ENCODE measurements at regions not wholly inside any gene's neighbourhood (a gene's known extent, or its start where the extent isn't known, plus 50 kb on each side); places are given as distances from the start of the nearest gene placed in this dataset.

GRCh38 chr7:12094365-12094921 is 116.7 kb upstream of the TMEM106B start:
- TF ChIP-seq CTCF (IDR thresholded peaks at IDR 0.05), result no peak
- H3K4me1 Mint-ChIP-seq (ENCODE audit: unreplicated experiment), result no peaks in the 10 kb centered on the region
- H3K36me3 Mint-ChIP-seq (ENCODE audit: unreplicated experiment), result no peaks in the 10 kb centered on the region
- H3K4me3 Mint-ChIP-seq (ENCODE audit: unreplicated experiment), result no peak overlapping the region
- H3K27me3 Mint-ChIP-seq (ENCODE audit: unreplicated experiment), result peaks cover 7% of the 10 kb centered on the region
- no peak for DNase-seq (ENCODE audit: extremely low spot score, unreplicated experiment)
- H3K27ac Mint-ChIP-seq (ENCODE audit: unreplicated experiment), result no peak overlapping the region
- H3K9me3 Mint-ChIP-seq (ENCODE audit: unreplicated experiment), result no peaks in the 10 kb centered on the region

GRCh38 chr7:12102126-12102525 is 109.0 kb upstream of the TMEM106B start:
- Mint-ChIP-seq H3K27ac (ENCODE audit: unreplicated experiment) (no peak overlapping the region), H3K9me3 (ENCODE audit: unreplicated experiment) (peaks cover 10% of the 10 kb centered on the region), H3K4me3 (ENCODE audit: unreplicated experiment) (no peak overlapping the region), H3K4me1 (ENCODE audit: unreplicated experiment) (no peaks in the 10 kb centered on the region), H3K36me3 (ENCODE audit: unreplicated experiment) (no peaks in the 10 kb centered on the region), H3K27me3 (ENCODE audit: unreplicated experiment) (no peaks in the 10 kb centered on the region)
- DNase-seq (ENCODE audit: extremely low spot score, unreplicated experiment), result no peak
- TF ChIP-seq CTCF (IDR thresholded peaks at IDR 0.05), result no peak

- no peak for TF ChIP-seq CTCF (IDR thresholded peaks at IDR 0.05)
- H3K9me3 Mint-ChIP-seq (ENCODE audit: unreplicated experiment), result peaks cover 10% of the 10 kb centered on the region
- H3K27me3 Mint-ChIP-seq (ENCODE audit: unreplicated experiment), result no peaks in the 10 kb centered on the region
- no peak overlapping the region for H3K27ac Mint-ChIP-seq (ENCODE audit: unreplicated experiment)
- no peaks in the 10 kb centered on the region for H3K4me1 Mint-ChIP-seq (ENCODE audit: unreplicated experiment)
- H3K4me3 Mint-ChIP-seq (ENCODE audit: unreplicated experiment), result no peak overlapping the region
- DNase-seq (ENCODE audit: extremely low spot score, unreplicated experiment), result no peak
- no peaks in the 10 kb centered on the region for H3K36me3 Mint-ChIP-seq (ENCODE audit: unreplicated experiment)
Measured at GRCh38 chr7:12102527-12102926, 108.6 kb upstream of the TMEM106B start.

GRCh38 chr7:12103948-12104347 is 107.1 kb upstream of the TMEM106B start:
- no peak overlapping the region for H3K4me3 Mint-ChIP-seq (ENCODE audit: unreplicated experiment)
- H3K27ac Mint-ChIP-seq (ENCODE audit: unreplicated experiment), result no peak overlapping the region
- peaks cover 10% of the 10 kb centered on the region for H3K9me3 Mint-ChIP-seq (ENCODE audit: unreplicated experiment)
- H3K27me3 Mint-ChIP-seq (ENCODE audit: unreplicated experiment), result no peaks in the 10 kb centered on the region
- no peaks in the 10 kb centered on the region for H3K36me3 Mint-ChIP-seq (ENCODE audit: unreplicated experiment)
- no peaks in the 10 kb centered on the region for H3K4me1 Mint-ChIP-seq (ENCODE audit: unreplicated experiment)
- DNase-seq (ENCODE audit: extremely low spot score, unreplicated experiment), result no peak
- TF ChIP-seq CTCF (IDR thresholded peaks at IDR 0.05), result no peak

- TF ChIP-seq CTCF (IDR thresholded peaks at IDR 0.05), result no peak
- Mint-ChIP-seq H3K4me1 (ENCODE audit: unreplicated experiment) (no peaks in the 10 kb centered on the region), H3K27me3 (ENCODE audit: unreplicated experiment) (no peaks in the 10 kb centered on the region), H3K27ac (ENCODE audit: unreplicated experiment) (no peak overlapping the region), H3K36me3 (ENCODE audit: unreplicated experiment) (no peaks in the 10 kb centered on the region), H3K9me3 (ENCODE audit: unreplicated experiment) (no peaks in the 10 kb centered on the region), H3K4me3 (ENCODE audit: unreplicated experiment) (no peak overlapping the region)
- DNase-seq (ENCODE audit: extremely low spot score, unreplicated experiment), result no peak
Measured at GRCh38 chr7:12107381-12107780, 103.7 kb upstream of the TMEM106B start.
